HEK293T (cell line): ENCODE measurements at regions not wholly inside any gene's neighbourhood (a gene's known extent, or its start where the extent isn't known, plus 50 kb on each side); places are given as distances from the start of the nearest gene placed in this dataset.

Experiments
- BHLHE40 ChIP-seq: fragments of 450-650 bp; IDR thresholded peaks from 2 replicates; pipeline ENCODE4 v1.6.1; 2016; ENCODE audit warnings: mild to moderate bottlenecking, moderate library complexity, borderline replicate concordance
- CTBP1 ChIP-seq: fragments of 450-650 bp; IDR thresholded peaks from 2 replicates; pipeline ENCODE4 v1.6.1; 2016; ENCODE audit warnings: borderline replicate concordance
- ELF4 ChIP-seq: fragments of 450-650 bp; IDR thresholded peaks from 2 replicates; pipeline ENCODE4 v1.6.1; 2017; ENCODE audit warnings: antibody characterized with exemption
- FOXA1 ChIP-seq: fragments of 450-650 bp; IDR thresholded peaks from 2 replicates; pipeline ENCODE4 v1.6.1; 2016; ENCODE audit warnings: mild to moderate bottlenecking
- FOXK2 ChIP-seq: fragments of 450-650 bp; IDR thresholded peaks from 2 replicates; pipeline ENCODE4 v1.6.1; 2016; ENCODE audit warnings: mild to moderate bottlenecking
- FOXM1 ChIP-seq: fragments of 450-650 bp; IDR thresholded peaks from 2 replicates; pipeline ENCODE4 v1.6.1; 2017; ENCODE audit warnings: mild to moderate bottlenecking, borderline replicate concordance
- HDGF ChIP-seq: fragments of 450-650 bp; IDR thresholded peaks from 2 replicates; pipeline ENCODE4 v1.6.1; 2017; ENCODE audit warnings: antibody characterized with exemption, borderline replicate concordance
- NFRKB ChIP-seq: fragments of 450-650 bp; IDR thresholded peaks from 2 replicates; pipeline ENCODE4 v1.6.1; 2016; ENCODE audit warnings: mild to moderate bottlenecking, moderate library complexity
- SP1 ChIP-seq: fragments of 450-650 bp; IDR thresholded peaks from 2 replicates; pipeline ENCODE4 v1.6.1; 2017
- SUZ12 ChIP-seq: fragments of 450-650 bp; IDR thresholded peaks from 2 replicates; pipeline ENCODE4 v1.6.1; 2016; ENCODE audit warnings: mild to moderate bottlenecking
- TARDBP ChIP-seq: fragments of 450-650 bp; IDR thresholded peaks from 2 replicates; pipeline ENCODE4 v1.6.1; 2016
- ZNF384 ChIP-seq: fragments of 450-650 bp; IDR thresholded peaks from 2 replicates; pipeline ENCODE4 v1.6.1; 2016

DNA sequence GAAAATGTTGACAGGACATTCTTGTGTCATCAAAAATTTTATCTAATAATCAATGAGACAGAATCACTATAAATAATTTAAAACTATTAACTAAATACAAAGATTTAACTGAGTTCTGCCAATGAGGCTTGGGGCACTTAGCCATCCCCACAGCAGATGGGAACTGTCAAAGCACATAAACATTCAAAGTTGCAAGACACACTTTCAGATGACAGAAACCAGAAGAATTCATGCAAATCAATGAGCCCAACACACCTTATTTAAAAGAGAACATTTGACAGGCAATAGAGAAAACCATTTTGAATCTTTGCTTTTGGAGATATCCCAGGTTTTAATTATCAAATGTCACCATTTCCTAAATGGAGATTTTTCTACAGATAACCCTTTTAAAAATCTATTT, 566.2 kb downstream of the IRS1 start:
- TF ChIP-seq TARDBP (no peak), FOXA1 (no peak), FOXM1 (no peak), FOXK2 (no peak), BHLHE40 (no peak), SP1 (no peak), NFRKB (no peak), ZNF384 (no peak), SUZ12 (no peak), ELF4 (no peak), CTBP1 (no peak), HDGF (no peak)
